ENCODE measurements at regions not wholly inside any gene's neighbourhood (a gene's known extent, or its start where the extent isn't known, plus 50 kb on each side); places are given as distances from the start of the nearest gene placed in this dataset.

DNA sequence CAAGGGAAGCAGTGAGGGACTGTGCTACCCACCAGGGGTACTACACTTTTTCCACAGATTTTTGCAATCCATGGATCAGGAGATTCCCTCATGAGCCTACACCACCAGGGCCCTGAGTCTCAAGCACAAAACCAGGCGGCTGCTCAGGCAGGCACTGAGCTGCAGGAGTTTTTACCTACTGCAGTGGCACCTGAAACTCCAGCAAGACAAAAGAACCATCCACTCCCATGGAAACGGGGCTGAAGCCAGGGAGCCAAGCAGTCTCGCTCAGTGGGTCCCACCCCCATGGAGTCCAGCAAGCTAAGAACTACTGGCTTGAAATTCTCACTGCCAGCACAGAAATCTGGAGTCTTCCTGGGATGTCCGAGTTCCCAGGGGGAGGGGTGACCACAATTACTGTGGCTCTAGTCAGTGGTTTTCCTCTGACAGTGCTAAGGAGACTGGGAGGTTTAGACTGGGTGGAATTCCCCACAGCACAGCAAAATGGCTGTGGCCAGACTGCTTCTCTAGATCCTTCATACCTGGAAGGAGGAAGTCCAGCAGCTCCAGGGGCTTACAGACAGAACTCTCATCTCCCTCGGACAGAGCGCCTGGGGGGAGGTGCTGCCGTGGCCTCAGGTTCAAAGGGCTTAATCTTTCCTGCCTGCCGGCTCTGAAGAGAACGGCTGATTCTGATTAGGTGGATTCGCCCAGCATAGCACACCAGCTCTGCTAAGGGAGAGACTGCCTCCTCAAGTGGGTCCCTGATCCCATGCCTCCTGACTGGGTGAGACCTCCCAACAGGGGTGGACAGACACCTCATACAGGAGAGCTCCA, 437.8 kb downstream of the LTN1 start:
- no peak overlapping the region for H3K4me3 ChIP-seq (ENCODE audit: insufficient read depth, low read depth, low read length, poor library complexity, severe bottlenecking)
- no peaks in the 10 kb centered on the region for H3K9me3 ChIP-seq (ENCODE audit: control insufficient read depth, low read length)
- H3K27me3 ChIP-seq (replicated peaks; ENCODE audit: control insufficient read depth, insufficient read depth, low read length, poor library complexity, severe bottlenecking) = no peaks in the 10 kb centered on the region
- H3K4me1 ChIP-seq (ENCODE audit: control insufficient read depth, insufficient read depth, low read length, poor library complexity, severe bottlenecking) = no peaks in the 10 kb centered on the region
- no peak for DNase-seq
- no peak overlapping the region for H3K27ac ChIP-seq (ENCODE audit: insufficient read depth, low read length, poor library complexity, severe bottlenecking)
- H3K36me3 ChIP-seq (ENCODE audit: control insufficient read depth, insufficient read depth, low read length) = no peaks in the 10 kb centered on the region

DNA sequence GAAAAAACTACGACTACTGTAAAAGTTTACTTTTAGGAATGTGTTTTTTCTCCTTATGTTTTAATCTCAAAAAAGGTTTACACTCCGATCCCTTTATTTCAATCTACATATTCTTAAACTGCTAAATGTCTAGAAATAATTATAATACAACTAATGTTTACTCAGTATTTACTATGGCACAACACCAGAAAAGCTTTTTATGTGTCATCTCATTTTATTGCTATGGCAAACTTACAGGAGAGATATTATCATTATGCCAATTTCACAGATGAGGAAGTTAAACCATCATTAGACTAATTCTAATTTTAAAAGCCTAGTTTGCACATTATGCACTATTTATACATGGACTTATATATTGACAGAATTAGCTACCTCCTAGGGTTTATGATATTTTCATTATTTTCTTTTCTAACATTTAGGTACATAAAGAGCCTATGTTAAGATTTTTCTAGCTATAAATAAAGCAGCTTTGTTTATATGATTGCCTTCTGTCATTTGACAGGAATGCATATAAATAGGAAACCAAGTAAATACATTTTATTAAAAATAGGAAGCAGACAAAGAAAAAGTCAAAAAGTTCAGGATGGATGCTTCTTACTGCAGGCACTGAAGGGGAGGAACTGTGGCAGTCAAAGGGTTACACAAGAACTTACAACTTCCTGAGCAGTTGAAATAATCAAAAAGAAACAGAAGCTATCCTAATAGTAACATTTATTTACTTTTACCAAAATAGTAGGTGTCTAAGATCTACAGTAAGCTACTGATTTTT, 442.4 kb downstream of the LTN1 start:
- H3K27ac ChIP-seq (ENCODE audit: insufficient read depth, low read length, poor library complexity, severe bottlenecking) = no peak overlapping the region
- H3K4me1 ChIP-seq (ENCODE audit: control insufficient read depth, insufficient read depth, low read length, poor library complexity, severe bottlenecking) = no peaks in the 10 kb centered on the region
- DNase-seq = no peak
- H3K4me3 ChIP-seq (ENCODE audit: insufficient read depth, low read depth, low read length, poor library complexity, severe bottlenecking) = no peak overlapping the region
- H3K27me3 ChIP-seq (replicated peaks; ENCODE audit: control insufficient read depth, insufficient read depth, low read length, poor library complexity, severe bottlenecking) = no peaks in the 10 kb centered on the region
- no peaks in the 10 kb centered on the region for H3K36me3 ChIP-seq (ENCODE audit: control insufficient read depth, insufficient read depth, low read length)
- H3K9me3 ChIP-seq (ENCODE audit: control insufficient read depth, low read length) = no peaks in the 10 kb centered on the region

DNA sequence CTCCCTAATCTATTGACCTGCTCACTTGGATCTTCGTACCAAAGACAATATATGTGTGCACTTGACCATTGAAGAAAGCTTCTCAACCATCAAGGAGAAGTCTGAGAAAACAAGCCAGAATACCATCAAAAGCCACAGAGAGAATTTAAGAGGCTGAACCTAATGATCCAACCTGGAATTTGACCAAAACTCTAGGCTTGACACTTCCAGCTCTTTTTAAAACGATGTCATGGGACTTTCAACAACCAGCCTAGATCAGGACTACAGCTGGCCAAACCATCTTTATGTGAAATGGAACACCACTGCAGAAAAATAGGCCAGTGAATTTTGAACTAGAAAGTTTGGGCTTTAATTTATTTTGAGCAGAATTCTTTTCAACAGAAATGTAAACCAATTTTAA, 444.4 kb downstream of the LTN1 start:
- H3K4me1 ChIP-seq (ENCODE audit: control insufficient read depth, insufficient read depth, low read length, poor library complexity, severe bottlenecking) = no peaks in the 10 kb centered on the region
- DNase-seq = no peak
- no peak overlapping the region for H3K27ac ChIP-seq (ENCODE audit: insufficient read depth, low read length, poor library complexity, severe bottlenecking)
- H3K9me3 ChIP-seq (ENCODE audit: control insufficient read depth, low read length) = no peaks in the 10 kb centered on the region
- H3K36me3 ChIP-seq (ENCODE audit: control insufficient read depth, insufficient read depth, low read length) = no peaks in the 10 kb centered on the region
- no peak overlapping the region for H3K4me3 ChIP-seq (ENCODE audit: insufficient read depth, low read depth, low read length, poor library complexity, severe bottlenecking)
- H3K27me3 ChIP-seq (replicated peaks; ENCODE audit: control insufficient read depth, insufficient read depth, low read length, poor library complexity, severe bottlenecking) = no peaks in the 10 kb centered on the region

DNA sequence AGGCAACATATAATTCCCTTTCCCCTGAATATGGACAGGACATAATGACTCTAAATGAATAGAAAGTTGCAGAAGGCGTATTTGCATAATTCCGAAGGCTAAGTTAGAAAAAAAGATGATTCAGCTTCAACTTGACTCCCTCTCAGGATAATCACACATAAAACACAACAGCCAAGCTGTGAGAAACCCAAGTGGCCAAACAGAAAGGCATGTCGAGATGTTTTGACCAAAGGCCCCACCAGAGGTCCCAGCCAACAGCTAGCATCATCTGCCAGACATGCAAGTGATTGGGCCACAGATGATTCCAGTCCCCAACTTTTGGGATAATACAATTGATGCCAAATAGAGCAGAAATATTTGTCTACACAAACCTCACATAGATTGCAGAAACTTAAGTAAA, 444.9 kb downstream of the LTN1 start:
- Histone ChIP-seq H3K36me3 (ENCODE audit: control insufficient read depth, insufficient read depth, low read length) (no peaks in the 10 kb centered on the region), H3K27ac (ENCODE audit: insufficient read depth, low read length, poor library complexity, severe bottlenecking) (no peak overlapping the region), H3K27me3 (replicated peaks; ENCODE audit: control insufficient read depth, insufficient read depth, low read length, poor library complexity, severe bottlenecking) (no peaks in the 10 kb centered on the region), H3K9me3 (ENCODE audit: control insufficient read depth, low read length) (no peaks in the 10 kb centered on the region), H3K4me1 (ENCODE audit: control insufficient read depth, insufficient read depth, low read length, poor library complexity, severe bottlenecking) (no peaks in the 10 kb centered on the region), H3K4me3 (ENCODE audit: insufficient read depth, low read depth, low read length, poor library complexity, severe bottlenecking) (no peak overlapping the region)
- no peak for DNase-seq

DNA sequence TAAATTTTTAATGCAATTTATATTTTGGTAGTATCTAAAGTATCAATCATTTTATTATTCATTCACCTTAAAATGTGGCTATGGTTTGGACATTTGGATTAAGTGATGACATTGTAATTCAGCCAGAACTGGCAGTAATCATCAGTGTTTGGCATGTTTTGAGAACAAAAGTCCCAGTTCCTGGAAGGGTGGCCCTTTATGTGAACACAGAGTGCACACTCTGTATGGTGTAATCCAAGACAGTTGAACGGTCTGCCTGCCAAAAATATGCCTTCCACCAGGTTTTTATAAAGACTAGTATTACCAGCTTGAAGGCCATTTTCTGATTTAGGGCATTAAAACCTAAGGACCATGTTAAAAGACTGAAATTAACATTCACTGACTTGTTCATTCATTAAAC, 448.7 kb downstream of the LTN1 start:
- no peak overlapping the region for H3K27ac ChIP-seq (ENCODE audit: insufficient read depth, low read length, poor library complexity, severe bottlenecking)
- no peaks in the 10 kb centered on the region for H3K4me1 ChIP-seq (ENCODE audit: control insufficient read depth, insufficient read depth, low read length, poor library complexity, severe bottlenecking)
- no peak overlapping the region for H3K4me3 ChIP-seq (ENCODE audit: insufficient read depth, low read depth, low read length, poor library complexity, severe bottlenecking)
- H3K36me3 ChIP-seq (ENCODE audit: control insufficient read depth, insufficient read depth, low read length) = no peaks in the 10 kb centered on the region
- no peak for DNase-seq
- H3K27me3 ChIP-seq (replicated peaks; ENCODE audit: control insufficient read depth, insufficient read depth, low read length, poor library complexity, severe bottlenecking) = no peaks in the 10 kb centered on the region
- no peaks in the 10 kb centered on the region for H3K9me3 ChIP-seq (ENCODE audit: control insufficient read depth, low read length)

DNA sequence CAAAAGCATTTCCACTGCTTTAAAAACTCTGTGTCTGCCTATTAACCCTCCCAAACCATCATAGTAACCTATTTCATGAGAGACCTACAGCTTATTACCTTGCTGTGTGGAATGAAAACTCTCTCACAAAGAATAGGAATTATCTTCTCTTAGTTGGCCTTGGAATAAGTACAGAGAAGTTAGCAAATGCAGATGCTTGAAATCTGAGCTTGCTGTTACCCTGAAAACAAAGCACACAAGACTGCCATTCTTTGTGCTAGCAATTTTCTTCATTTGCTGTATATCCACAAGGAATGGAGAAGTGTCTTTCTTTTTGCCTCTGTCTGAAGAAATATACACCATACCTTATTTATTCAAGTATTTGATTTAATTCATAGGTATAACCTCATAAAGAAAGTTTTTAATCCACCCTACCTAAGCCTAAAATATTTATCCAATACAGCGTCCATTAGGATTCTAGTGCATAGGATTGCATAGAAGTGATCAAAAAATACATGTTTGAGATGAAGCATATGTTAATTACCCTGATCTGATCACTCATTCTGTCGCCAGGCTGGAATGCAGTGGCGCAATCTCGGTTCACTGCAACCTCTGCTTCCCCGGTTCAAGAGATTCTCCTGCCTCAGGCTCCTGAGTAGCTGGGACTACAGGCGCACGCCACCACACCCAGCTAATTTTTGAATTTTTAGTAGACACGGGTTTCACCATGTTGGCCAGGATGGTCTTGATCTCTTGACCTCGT, 451.1 kb downstream of the LTN1 start:
- no peak for DNase-seq
- H3K4me3 ChIP-seq (ENCODE audit: insufficient read depth, low read depth, low read length, poor library complexity, severe bottlenecking) = no peak overlapping the region
- H3K9me3 ChIP-seq (ENCODE audit: control insufficient read depth, low read length) = no peaks in the 10 kb centered on the region
- H3K27me3 ChIP-seq (replicated peaks; ENCODE audit: control insufficient read depth, insufficient read depth, low read length, poor library complexity, severe bottlenecking) = no peaks in the 10 kb centered on the region
- H3K4me1 ChIP-seq (ENCODE audit: control insufficient read depth, insufficient read depth, low read length, poor library complexity, severe bottlenecking) = no peaks in the 10 kb centered on the region
- H3K27ac ChIP-seq (ENCODE audit: insufficient read depth, low read length, poor library complexity, severe bottlenecking) = no peak overlapping the region
- no peaks in the 10 kb centered on the region for H3K36me3 ChIP-seq (ENCODE audit: control insufficient read depth, insufficient read depth, low read length)

DNA sequence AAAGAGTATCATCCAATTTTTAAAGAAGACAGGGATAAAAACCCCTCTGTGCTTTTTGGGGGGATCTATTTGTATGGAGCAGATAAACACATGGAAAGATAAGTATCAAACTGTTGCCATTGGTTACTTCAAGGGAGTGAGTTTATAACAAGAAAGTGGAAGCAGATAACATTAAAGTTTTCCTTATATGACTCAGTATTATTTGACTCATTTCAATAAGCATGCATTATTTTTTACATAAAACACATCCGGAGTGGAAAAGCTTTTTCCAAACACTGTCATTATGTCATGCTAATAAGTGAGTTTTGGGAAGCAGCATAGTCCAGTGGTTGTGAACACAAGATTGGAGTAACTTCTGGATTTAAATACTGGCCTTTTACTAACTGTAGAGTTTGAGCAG, 452.2 kb downstream of the LTN1 start:
- no peak for DNase-seq
- no peak overlapping the region for H3K27ac ChIP-seq (ENCODE audit: insufficient read depth, low read length, poor library complexity, severe bottlenecking)
- H3K4me1 ChIP-seq (ENCODE audit: control insufficient read depth, insufficient read depth, low read length, poor library complexity, severe bottlenecking) = no peaks in the 10 kb centered on the region

DNA sequence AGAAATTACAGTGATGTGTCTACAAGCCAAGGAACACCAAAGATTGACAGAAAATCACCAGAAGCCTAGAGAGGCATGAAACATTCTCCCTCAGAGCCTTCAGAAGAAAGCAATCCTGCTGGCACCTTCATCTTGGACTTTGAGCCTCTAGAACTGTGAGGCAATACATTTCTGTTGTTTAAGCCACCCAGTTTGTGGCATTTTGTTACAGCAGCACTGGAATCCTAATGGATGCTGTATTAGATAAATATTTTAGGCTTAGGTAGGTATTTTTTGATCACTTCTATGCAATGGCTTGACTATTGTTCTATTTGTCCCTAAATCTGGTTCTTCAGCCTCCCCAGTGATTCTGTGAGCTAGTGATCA, 453.1 kb downstream of the LTN1 start:
- H3K27ac ChIP-seq (ENCODE audit: insufficient read depth, low read length, poor library complexity, severe bottlenecking) = no peak overlapping the region
- H3K4me1 ChIP-seq (ENCODE audit: control insufficient read depth, insufficient read depth, low read length, poor library complexity, severe bottlenecking) = no peaks in the 10 kb centered on the region
- H3K9me3 ChIP-seq (ENCODE audit: control insufficient read depth, low read length) = no peaks in the 10 kb centered on the region
- no peak for DNase-seq
- no peak overlapping the region for H3K4me3 ChIP-seq (ENCODE audit: insufficient read depth, low read depth, low read length, poor library complexity, severe bottlenecking)
- H3K36me3 ChIP-seq (ENCODE audit: control insufficient read depth, insufficient read depth, low read length) = no peaks in the 10 kb centered on the region
- H3K27me3 ChIP-seq (replicated peaks; ENCODE audit: control insufficient read depth, insufficient read depth, low read length, poor library complexity, severe bottlenecking) = no peaks in the 10 kb centered on the region

More for the DNA sequence above, 452.2 kb downstream of the LTN1 start:
- no peaks in the 10 kb centered on the region for H3K36me3 ChIP-seq (ENCODE audit: control insufficient read depth, insufficient read depth, low read length)
- no peaks in the 10 kb centered on the region for H3K27me3 ChIP-seq (replicated peaks; ENCODE audit: control insufficient read depth, insufficient read depth, low read length, poor library complexity, severe bottlenecking)
- no peaks in the 10 kb centered on the region for H3K9me3 ChIP-seq (ENCODE audit: control insufficient read depth, low read length)
- no peak overlapping the region for H3K4me3 ChIP-seq (ENCODE audit: insufficient read depth, low read depth, low read length, poor library complexity, severe bottlenecking)

DNA sequence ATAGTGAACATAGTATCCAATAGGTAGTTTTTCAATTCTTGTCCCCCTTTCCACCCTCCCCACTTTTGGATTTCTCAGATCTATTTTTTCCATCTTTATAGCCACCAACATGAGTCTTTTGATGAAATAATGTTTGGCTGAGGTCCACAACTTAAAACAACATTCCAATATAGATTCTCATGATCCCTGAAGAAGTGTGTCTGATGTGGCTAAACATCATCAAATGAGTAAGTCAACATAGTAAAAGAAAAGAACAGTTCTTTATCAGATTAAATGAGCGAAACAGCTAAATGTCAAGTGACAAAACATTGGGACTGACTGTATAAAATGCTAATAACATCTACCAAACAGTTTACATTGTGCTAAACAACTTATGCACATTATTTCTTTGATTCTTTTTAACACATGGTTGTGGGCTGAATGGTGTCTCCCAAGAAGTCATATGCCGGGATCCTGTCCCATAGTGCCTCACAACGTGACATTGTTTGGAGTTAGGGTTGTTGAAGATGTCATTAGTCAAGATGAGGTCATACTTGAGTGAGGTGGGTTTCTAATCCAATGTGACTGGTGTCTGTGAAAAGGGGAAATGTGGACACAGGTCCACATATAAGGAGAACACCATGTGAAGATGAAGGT, 453.6 kb downstream of the LTN1 start:
- H3K9me3 ChIP-seq (ENCODE audit: control insufficient read depth, low read length) = no peaks in the 10 kb centered on the region
- no peak overlapping the region for H3K4me3 ChIP-seq (ENCODE audit: insufficient read depth, low read depth, low read length, poor library complexity, severe bottlenecking)
- H3K27ac ChIP-seq (ENCODE audit: insufficient read depth, low read length, poor library complexity, severe bottlenecking) = no peak overlapping the region
- no peak for DNase-seq
- no peaks in the 10 kb centered on the region for H3K4me1 ChIP-seq (ENCODE audit: control insufficient read depth, insufficient read depth, low read length, poor library complexity, severe bottlenecking)
- H3K27me3 ChIP-seq (replicated peaks; ENCODE audit: control insufficient read depth, insufficient read depth, low read length, poor library complexity, severe bottlenecking) = no peaks in the 10 kb centered on the region
- H3K36me3 ChIP-seq (ENCODE audit: control insufficient read depth, insufficient read depth, low read length) = no peaks in the 10 kb centered on the region

All from effector memory CD4-positive, alpha-beta T cell (primary cell).